ENCODE measurements at regions not wholly inside any gene's neighbourhood (a gene's known extent, or its start where the extent isn't known, plus 50 kb on each side); places are given as distances from the start of the nearest gene placed in this dataset.

DNA sequence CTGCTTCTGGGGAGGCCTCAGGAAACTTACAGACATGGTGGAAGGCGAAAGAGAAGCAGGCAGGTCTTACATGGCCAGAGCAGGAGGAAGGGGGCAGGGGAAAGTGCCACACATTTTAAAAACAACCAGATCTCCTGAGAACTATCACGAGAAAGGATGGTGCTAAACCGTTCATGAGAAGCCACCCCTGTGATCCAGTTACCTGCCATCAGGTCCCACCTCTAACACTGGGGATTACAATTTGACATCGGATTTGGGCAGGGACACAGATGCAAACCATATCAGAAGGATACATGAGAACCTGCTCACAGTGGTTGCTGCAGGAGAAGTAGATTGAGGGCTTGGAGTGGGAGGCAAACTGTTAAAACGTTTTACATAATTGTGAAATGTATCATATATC, 152.2 kb downstream of the ADAMTS15 start:
- Histone ChIP-seq H4K20me1 (ENCODE audit: control insufficient read depth, insufficient read depth, insufficient read length) (no peaks in the 10 kb centered on the region), H3T11ph (ENCODE audit: low read length) (no peak overlapping the region), H3K56ac (ENCODE audit: insufficient read length, low read depth, low read length) (no peak overlapping the region), H3K4me1 (ENCODE audit: insufficient read depth, low read length) (peaks cover 14% of the 10 kb centered on the region; the same call in 1 of the 2 replicates), H3K9ac (ENCODE audit: extremely low read depth, insufficient read length, low read length) (no peak overlapping the region), H2BK20ac (ENCODE audit: low read depth, low read length, poor library complexity, severe bottlenecking) (no peak overlapping the region), H3K27me3 (ENCODE audit: insufficient read depth, low read length) (no peaks in the 10 kb centered on the region), H3K79me2 (ENCODE audit: insufficient read depth, low read length) (no peaks in the 10 kb centered on the region), H3K14ac (ENCODE audit: insufficient read depth, low read length) (no peak overlapping the region), H4K91ac (ENCODE audit: insufficient read length, low read depth, low read length) (no peak overlapping the region), H2BK15ac (ENCODE audit: low read depth, low read length) (no peak overlapping the region), H3K23me2 (ENCODE audit: insufficient read length, low read depth, low read length, poor library complexity, severe bottlenecking) (no peaks in the 10 kb centered on the region), H4K8ac (replicated peaks; ENCODE audit: insufficient read length, low read depth, low read length) (no peak overlapping the region), H2BK12ac (ENCODE audit: insufficient read length, low read depth, low read length) (no peak overlapping the region), H3K9me3 (ENCODE audit: control insufficient read depth, low read depth, low read length) (no peaks in the 10 kb centered on the region), H3K23ac (ENCODE audit: insufficient read length, low read depth, low read length) (no peak overlapping the region), H3K4me2 (ENCODE audit: insufficient read depth, insufficient read length, low read length) (no peak overlapping the region), H3K4ac (ENCODE audit: low read depth, low read length) (no peak overlapping the region), H2BK5ac (ENCODE audit: insufficient read length, low read length) (no peak overlapping the region), H2AFZ (ENCODE audit: low read length) (no peak overlapping the region), H3K18ac (ENCODE audit: insufficient read length, low read depth, low read length) (no peak overlapping the region), H3K27ac (ENCODE audit: insufficient read length, low read depth, low read length) (no peak overlapping the region), H3K79me1 (ENCODE audit: insufficient read depth, low read depth, low read length, poor library complexity, severe bottlenecking) (no peaks in the 10 kb centered on the region), H2AK5ac (ENCODE audit: insufficient read length, low read length) (no peak overlapping the region), H2BK120ac (ENCODE audit: low read depth, low read length, poor library complexity, severe bottlenecking) (no peak overlapping the region), H4K5ac (ENCODE audit: insufficient read length, low read depth, low read length) (no peak overlapping the region)
- DNase-seq, result peak; percentile 21
- H3K4me1 Mint-ChIP-seq, result peaks cover 26 to 28% of the 10 kb centered on the region in 2 experiments
- H3K36me3 Mint-ChIP-seq (ENCODE audit: insufficient read depth in 1 of 3, low read depth in 3 of 3), result peaks cover 0 to 3% (median 0%) of the 10 kb centered on the region in 3 experiments; a peak in 2 of 7 replicates
- WGBS (ENCODE audit: extremely low coverage, insufficient read length, low lambda C conversion rate), result no CpG with 5 or more reads among the region's 5 CpGs
- no peak overlapping the region for H3K4me3 Mint-ChIP-seq
- no peaks in the 10 kb centered on the region for H3K27me3 Mint-ChIP-seq (ENCODE audit: low read depth)
- H3K9me3 Mint-ChIP-seq, result peaks cover 0 to 5% of the 10 kb centered on the region in 2 experiments; a peak in 2 of 5 replicates
- peak overlapping the region in 1 of 3 experiments; percentile 34; a peak in 1 of 7 replicates for H3K27ac Mint-ChIP-seq
- TF ChIP-seq CTCF (conservative IDR thresholded peaks at IDR 0.05), result no peak

All from H9 (cell line).